SK-N-SH treated with all-trans-retinoic acid at 6 μM for 48 hours (cell line): ENCODE measurements at regions not wholly inside any gene's neighbourhood (a gene's known extent, or its start where the extent isn't known, plus 50 kb on each side); places are given as distances from the start of the nearest gene placed in this dataset.

Experiments
- ARNTL ChIP-seq: fragments of 450-650 bp; formaldehyde crosslinking; IDR thresholded peaks from 2 replicates; pipeline ENCODE4 v1.5.0; 2020; ENCODE audit warnings: low read depth, mild to moderate bottlenecking, moderate library complexity, borderline replicate concordance
- BACH2 ChIP-seq: fragments of 250-450 bp; sonication (Bioruptor Pico); IDR thresholded peaks from 2 replicates; pipeline ENCODE4 v1.9.0; 2021; ENCODE audit warnings: mild to moderate bottlenecking, borderline replicate concordance
- SNAI2 ChIP-seq: fragments of 250-450 bp; sonication (Bioruptor Pico); IDR thresholded peaks from 2 replicates; pipeline ENCODE4 v1.5.0; 2020; ENCODE audit warnings: mild to moderate bottlenecking, moderate library complexity
- ZFP3 ChIP-seq: fragments of 250-450 bp; sonication (Bioruptor Pico); IDR thresholded peaks from 2 replicates; pipeline ENCODE4 v1.5.0; 2020; ENCODE audit warnings: mild to moderate bottlenecking, moderate library complexity
- ZNF565 ChIP-seq: fragments of 450-650 bp; formaldehyde crosslinking; conservative IDR thresholded peaks from 2 replicates; pipeline ENCODE4 v1.5.0; 2020; ENCODE audit warnings: low read depth, mild to moderate bottlenecking, moderate library complexity
- TF ChIP-seq, protein P1 (sequence below): fragments of 250-450 bp; sonication (Bioruptor Pico); IDR thresholded peaks from 2 replicates; pipeline ENCODE4 v1.5.1; 2020; ENCODE audit warnings: low read depth, mild to moderate bottlenecking, moderate library complexity
- TF ChIP-seq, protein P2 (sequence below): fragments of 250-450 bp; sonication (Bioruptor Pico); IDR thresholded peaks from 2 replicates; pipeline ENCODE4 v1.8.0; 2020; ENCODE audit warnings: mild to moderate bottlenecking, moderate library complexity, borderline replicate concordance

DNA sequence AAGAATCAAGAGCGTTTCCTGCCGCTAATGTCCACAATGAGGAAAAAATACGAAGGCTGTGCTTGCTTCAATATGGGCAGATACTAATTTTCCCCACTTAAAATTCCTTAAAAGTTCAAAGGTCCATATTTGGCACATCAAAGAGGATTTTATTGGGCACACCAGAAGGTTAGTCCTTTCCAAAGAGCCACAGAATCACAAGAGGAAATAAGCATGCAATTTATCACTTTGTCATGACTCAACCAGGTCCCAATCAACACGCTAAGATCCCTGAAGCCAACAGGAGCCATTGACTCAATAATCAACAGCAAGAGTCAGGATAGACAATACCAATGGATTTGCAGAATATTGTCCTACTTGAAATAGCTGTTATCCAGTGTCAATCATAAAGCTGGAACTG lies 80.6 kb downstream of the MAP1LC3B2 start:
- TF ChIP-seq SNAI2 (CRISPR knock-in tag) (no peak), ARNTL (CRISPR knock-in tag) (no peak), BACH2 (CRISPR knock-in tag) (no peak), ZFP3 (no peak), ZNF565 (CRISPR knock-in tag) (no peak)
- TF ChIP-seq, protein P1, sequence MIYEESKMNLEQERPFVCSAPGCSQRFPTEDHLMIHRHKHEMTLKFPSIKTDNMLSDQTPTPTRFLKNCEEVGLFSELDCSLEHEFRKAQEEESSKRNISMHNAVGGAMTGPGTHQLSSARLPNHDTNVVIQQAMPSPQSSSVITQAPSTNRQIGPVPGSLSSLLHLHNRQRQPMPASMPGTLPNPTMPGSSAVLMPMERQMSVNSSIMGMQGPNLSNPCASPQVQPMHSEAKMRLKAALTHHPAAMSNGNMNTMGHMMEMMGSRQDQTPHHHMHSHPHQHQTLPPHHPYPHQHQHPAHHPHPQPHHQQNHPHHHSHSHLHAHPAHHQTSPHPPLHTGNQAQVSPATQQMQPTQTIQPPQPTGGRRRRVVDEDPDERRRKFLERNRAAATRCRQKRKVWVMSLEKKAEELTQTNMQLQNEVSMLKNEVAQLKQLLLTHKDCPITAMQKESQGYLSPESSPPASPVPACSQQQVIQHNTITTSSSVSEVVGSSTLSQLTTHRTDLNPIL (CRISPR knock-in tag) = no peak
- TF ChIP-seq, protein P2, sequence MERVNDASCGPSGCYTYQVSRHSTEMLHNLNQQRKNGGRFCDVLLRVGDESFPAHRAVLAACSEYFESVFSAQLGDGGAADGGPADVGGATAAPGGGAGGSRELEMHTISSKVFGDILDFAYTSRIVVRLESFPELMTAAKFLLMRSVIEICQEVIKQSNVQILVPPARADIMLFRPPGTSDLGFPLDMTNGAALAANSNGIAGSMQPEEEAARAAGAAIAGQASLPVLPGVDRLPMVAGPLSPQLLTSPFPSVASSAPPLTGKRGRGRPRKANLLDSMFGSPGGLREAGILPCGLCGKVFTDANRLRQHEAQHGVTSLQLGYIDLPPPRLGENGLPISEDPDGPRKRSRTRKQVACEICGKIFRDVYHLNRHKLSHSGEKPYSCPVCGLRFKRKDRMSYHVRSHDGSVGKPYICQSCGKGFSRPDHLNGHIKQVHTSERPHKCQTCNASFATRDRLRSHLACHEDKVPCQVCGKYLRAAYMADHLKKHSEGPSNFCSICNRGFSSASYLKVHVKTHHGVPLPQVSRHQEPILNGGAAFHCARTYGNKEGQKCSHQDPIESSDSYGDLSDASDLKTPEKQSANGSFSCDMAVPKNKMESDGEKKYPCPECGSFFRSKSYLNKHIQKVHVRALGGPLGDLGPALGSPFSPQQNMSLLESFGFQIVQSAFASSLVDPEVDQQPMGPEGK (CRISPR knock-in tag) = no peak
